ENCODE measurements at regions not wholly inside any gene's neighbourhood (a gene's known extent, or its start where the extent isn't known, plus 50 kb on each side); places are given as distances from the start of the nearest gene placed in this dataset.
A peak's percentile ranks its signal among the peaks of the same experiment; 100 is the strongest.
"Not testable (repeated sequence)": the region's sequence is repeated elsewhere in the genome, so short reads cannot be mapped to it uniquely, and the experiment has no call there.

GRCh38 chr14:38693423-38693822 is 409.6 kb downstream of the SEC23A start:
- DNase-seq, result no peak

- no peak for DNase-seq
These were observed 413.1 kb upstream of the CLEC14A start for GRCh38 chr14:38669027-38669426.

GRCh38 chr14:38663382-38663781 is 407.5 kb upstream of the CLEC14A start:
- no peak for DNase-seq

GRCh38 chr14:38662781-38663180 is 406.9 kb upstream of the CLEC14A start:
- peak; percentile 29 for DNase-seq

GRCh38 chr14:38646391-38646790 is 390.5 kb upstream of the CLEC14A start:
- DNase-seq, result no peak

- not testable (repeated sequence) for DNase-seq
These were observed 379.0 kb upstream of the CLEC14A start for GRCh38 chr14:38634913-38635312.

- DNase-seq, result no peak
These were observed 373.5 kb upstream of the CLEC14A start for GRCh38 chr14:38629412-38629811.

- no peak for DNase-seq
These were observed 371.3 kb upstream of the CLEC14A start for GRCh38 chr14:38627163-38627562.

GRCh38 chr14:38623661-38624060 is 367.8 kb upstream of the CLEC14A start:
- DNase-seq, result no peak

GRCh38 chr14:38618514-38618913 is 362.6 kb upstream of the CLEC14A start:
- no peak for DNase-seq

GRCh38 chr14:38616959-38617358 is 361.1 kb upstream of the CLEC14A start:
- DNase-seq, result peak; percentile 19

GRCh38 chr14:38611928-38612327 is 356.0 kb upstream of the CLEC14A start:
- no peak for DNase-seq

GRCh38 chr14:38608244-38608643 is 352.4 kb upstream of the CLEC14A start:
- no peak for DNase-seq

- DNase-seq, result no peak
These were observed 349.6 kb upstream of the CLEC14A start for GRCh38 chr14:38605193-38606114.

GRCh38 chr14:38600572-38600971 is 344.7 kb upstream of the CLEC14A start:
- DNase-seq, result not testable (repeated sequence)

GRCh38 chr14:38593476-38593875 is 337.6 kb upstream of the CLEC14A start:
- no peak for DNase-seq

GRCh38 chr14:38592764-38593442 is 337.0 kb upstream of the CLEC14A start:
- DNase-seq, result no peak

- no peak for DNase-seq
These were observed 334.0 kb upstream of the CLEC14A start for GRCh38 chr14:38589747-38590350.

GRCh38 chr14:38583471-38583870 is 327.6 kb upstream of the CLEC14A start:
- DNase-seq, result no peak

GRCh38 chr14:38578278-38578681 is 322.4 kb upstream of the CLEC14A start:
- DNase-seq, result no peak

- no peak for DNase-seq
These were observed 311.8 kb upstream of the CLEC14A start for GRCh38 chr14:38567703-38568102.

- no peak for DNase-seq
These were observed 305.8 kb upstream of the CLEC14A start for GRCh38 chr14:38561657-38562056.

- DNase-seq, result no peak
These were observed 303.8 kb upstream of the CLEC14A start for GRCh38 chr14:38559711-38560110.

GRCh38 chr14:38557391-38557790 is 301.5 kb upstream of the CLEC14A start:
- not testable (repeated sequence) for DNase-seq
